ENCODE measurements at regions not wholly inside any gene's neighbourhood (a gene's known extent, or its start where the extent isn't known, plus 50 kb on each side); places are given as distances from the start of the nearest gene placed in this dataset.

DNA sequence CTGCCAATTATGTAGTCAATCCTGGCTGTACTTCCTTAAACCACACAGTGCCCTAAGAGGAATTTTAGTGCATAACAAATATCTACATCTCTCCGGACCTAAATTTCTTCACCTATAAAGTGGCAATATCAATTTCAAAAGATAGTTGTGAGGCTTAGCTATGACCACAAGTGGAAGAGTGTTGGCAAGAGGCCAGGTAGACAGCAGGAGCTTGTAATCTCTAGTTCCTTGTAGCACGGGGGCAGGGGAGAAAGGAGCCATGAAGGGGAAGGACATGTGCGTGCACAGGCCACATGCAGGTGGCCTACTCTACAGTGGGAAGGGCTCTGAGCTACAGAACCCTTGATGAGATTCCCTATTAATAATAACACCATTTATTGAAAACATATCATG is 269.7 kb downstream of the ABHD5 start:
- no peaks in the 10 kb centered on the region for H3K36me3 ChIP-seq
- H3K27ac ChIP-seq = no peak overlapping the region
- H3K9me3 ChIP-seq = no peaks in the 10 kb centered on the region
- H3K27me3 ChIP-seq = no peaks in the 10 kb centered on the region
- TF ChIP-seq, protein P1, sequence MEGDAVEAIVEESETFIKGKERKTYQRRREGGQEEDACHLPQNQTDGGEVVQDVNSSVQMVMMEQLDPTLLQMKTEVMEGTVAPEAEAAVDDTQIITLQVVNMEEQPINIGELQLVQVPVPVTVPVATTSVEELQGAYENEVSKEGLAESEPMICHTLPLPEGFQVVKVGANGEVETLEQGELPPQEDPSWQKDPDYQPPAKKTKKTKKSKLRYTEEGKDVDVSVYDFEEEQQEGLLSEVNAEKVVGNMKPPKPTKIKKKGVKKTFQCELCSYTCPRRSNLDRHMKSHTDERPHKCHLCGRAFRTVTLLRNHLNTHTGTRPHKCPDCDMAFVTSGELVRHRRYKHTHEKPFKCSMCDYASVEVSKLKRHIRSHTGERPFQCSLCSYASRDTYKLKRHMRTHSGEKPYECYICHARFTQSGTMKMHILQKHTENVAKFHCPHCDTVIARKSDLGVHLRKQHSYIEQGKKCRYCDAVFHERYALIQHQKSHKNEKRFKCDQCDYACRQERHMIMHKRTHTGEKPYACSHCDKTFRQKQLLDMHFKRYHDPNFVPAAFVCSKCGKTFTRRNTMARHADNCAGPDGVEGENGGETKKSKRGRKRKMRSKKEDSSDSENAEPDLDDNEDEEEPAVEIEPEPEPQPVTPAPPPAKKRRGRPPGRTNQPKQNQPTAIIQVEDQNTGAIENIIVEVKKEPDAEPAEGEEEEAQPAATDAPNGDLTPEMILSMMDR (IDR thresholded peaks at IDR 0.05 in 4 of 5, conservative IDR thresholded peaks at IDR 0.05 in 1 of 5) = no peak
- no peak for TF ChIP-seq POLR2A (IDR thresholded peaks at IDR 0.05)
- intact Hi-C loops (cut with DNase I; ENCODE audit: low total_unique reads) (no loop called here), in situ Hi-C loops (cut with MboI; ENCODE audit: low sequenced_read_pairs in 4 of 4) (no loop called here)
- H3K4me1 ChIP-seq = no peaks in the 10 kb centered on the region
- no peak overlapping the region for H3K4me3 ChIP-seq
- ATAC-seq (no peak), DNase-seq (no peak)

DNA sequence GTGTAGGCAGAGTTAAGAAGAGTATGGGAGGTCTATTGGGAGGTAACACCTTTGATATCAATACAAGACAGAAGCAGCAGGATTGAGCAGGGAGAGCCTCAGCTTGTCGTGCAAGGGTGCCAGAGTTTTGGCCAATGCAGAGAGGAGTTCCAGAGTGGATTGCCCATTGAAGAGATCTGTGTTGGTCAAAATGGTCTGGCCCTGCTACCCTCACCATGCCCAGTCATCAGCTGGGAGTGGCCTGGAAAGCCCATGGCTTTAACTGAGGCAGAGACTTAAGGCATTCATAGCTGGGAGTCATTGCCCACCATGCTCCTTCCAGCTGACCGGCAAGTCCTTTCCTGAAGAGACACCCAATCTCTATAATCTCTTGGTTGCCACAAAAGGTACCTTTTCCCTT is 271.3 kb downstream of the ABHD5 start:
- Histone ChIP-seq H3K4me3 (no peak overlapping the region), H3K36me3 (no peaks in the 10 kb centered on the region), H3K4me1 (no peaks in the 10 kb centered on the region), H3K27ac (no peak overlapping the region), H3K27me3 (no peaks in the 10 kb centered on the region), H3K9me3 (no peaks in the 10 kb centered on the region)
- ATAC-seq (no peak), DNase-seq (no peak)
- in situ Hi-C loops (cut with MboI; ENCODE audit: low sequenced_read_pairs in 4 of 4) = no loop called here
- no peak for TF ChIP-seq POLR2A (IDR thresholded peaks at IDR 0.05)
- TF ChIP-seq, protein P1 (IDR thresholded peaks at IDR 0.05 in 4 of 5, conservative IDR thresholded peaks at IDR 0.05 in 1 of 5) = no peak
- intact Hi-C loops (cut with DNase I; ENCODE audit: low total_unique reads) = no loop called here

DNA sequence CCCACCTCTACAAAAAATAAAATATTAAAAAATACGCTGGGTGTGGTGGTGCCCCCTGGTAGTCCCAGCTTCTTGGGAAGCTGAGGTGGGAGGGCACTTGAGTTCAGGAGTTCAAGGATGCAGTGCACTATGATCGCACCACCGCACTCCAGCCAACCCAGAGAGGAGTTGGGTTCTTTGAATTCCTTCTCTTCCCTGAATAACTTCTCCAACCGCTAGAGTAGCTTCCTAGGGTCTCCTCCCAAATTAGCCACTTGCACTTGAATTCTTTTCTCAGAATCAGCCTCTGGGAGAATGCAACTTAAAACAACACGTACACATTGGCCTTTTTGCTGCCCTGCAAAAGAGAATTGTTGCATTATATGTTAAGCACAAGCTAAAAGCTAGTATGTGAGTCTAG is 272.5 kb downstream of the ABHD5 start:
- DNase-seq = no peak
- intact Hi-C loops (cut with DNase I; ENCODE audit: low total_unique reads) = no loop called here
- no peak for ATAC-seq

DNA sequence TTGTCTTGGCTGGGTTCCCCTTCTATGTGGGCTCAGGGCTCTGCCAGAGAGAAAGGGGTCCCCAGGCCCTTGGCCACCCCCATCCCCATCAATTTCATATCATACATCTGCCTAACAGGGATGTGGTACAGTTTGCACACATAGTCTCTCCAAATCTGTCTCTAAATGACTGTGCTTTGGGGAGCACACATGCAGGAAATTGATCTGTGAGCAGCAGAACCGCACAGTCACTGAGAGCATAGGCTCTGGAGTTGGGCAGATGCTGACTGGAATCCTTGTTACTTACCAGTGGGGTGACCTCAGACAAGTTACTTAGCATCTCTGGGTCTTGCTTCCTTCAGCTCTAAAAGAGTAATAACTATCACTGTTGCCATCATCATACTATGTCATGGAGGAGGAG is 273.9 kb downstream of the ABHD5 start:
- Histone ChIP-seq H3K36me3 (no peaks in the 10 kb centered on the region), H3K27me3 (no peaks in the 10 kb centered on the region), H3K4me1 (no peaks in the 10 kb centered on the region), H3K9me3 (no peaks in the 10 kb centered on the region), H3K4me3 (no peak overlapping the region), H3K27ac (no peak overlapping the region)
- no peak for TF ChIP-seq POLR2A (IDR thresholded peaks at IDR 0.05)
- TF ChIP-seq, protein P1 (IDR thresholded peaks at IDR 0.05 in 4 of 5, conservative IDR thresholded peaks at IDR 0.05 in 1 of 5) = no peak
- intact Hi-C loops (cut with DNase I; ENCODE audit: low total_unique reads) (no loop called here), in situ Hi-C loops (cut with MboI; ENCODE audit: low sequenced_read_pairs in 4 of 4) (no loop called here)
- ATAC-seq = no peak
- no peak for DNase-seq

More for the DNA sequence above, 272.5 kb downstream of the ABHD5 start:
- Histone ChIP-seq H3K27me3 (no peaks in the 10 kb centered on the region), H3K4me1 (no peaks in the 10 kb centered on the region), H3K9me3 (no peaks in the 10 kb centered on the region), H3K27ac (no peak overlapping the region), H3K36me3 (no peaks in the 10 kb centered on the region), H3K4me3 (no peak overlapping the region)
- no peak for TF ChIP-seq POLR2A (IDR thresholded peaks at IDR 0.05)
- TF ChIP-seq, protein P1 (IDR thresholded peaks at IDR 0.05 in 4 of 5, conservative IDR thresholded peaks at IDR 0.05 in 1 of 5) = no peak
- in situ Hi-C loops (cut with MboI; ENCODE audit: low sequenced_read_pairs in 4 of 4) = no loop called here

DNA sequence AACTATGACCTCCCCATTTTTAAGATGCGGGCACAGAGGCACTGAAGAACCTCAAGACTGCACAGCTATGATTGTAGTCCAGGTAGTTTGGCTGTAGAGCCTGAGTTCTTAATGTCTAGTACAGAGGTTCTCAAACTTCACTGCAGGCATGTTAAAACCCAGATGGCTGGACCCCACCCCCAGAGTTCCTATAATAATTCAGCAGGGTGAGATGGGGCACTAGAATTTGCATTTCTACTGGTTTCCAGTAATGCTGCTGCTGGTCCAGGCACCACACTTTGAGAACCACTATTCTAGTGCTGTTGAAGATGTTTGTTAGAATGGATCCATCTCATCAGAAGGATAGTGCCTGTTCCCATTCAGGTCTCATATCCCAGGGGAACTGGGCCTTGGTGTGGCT is 274.9 kb downstream of the ABHD5 start:
- Histone ChIP-seq H3K27ac (no peak overlapping the region), H3K36me3 (no peaks in the 10 kb centered on the region), H3K9me3 (no peaks in the 10 kb centered on the region), H3K4me1 (no peaks in the 10 kb centered on the region), H3K27me3 (no peaks in the 10 kb centered on the region), H3K4me3 (no peak overlapping the region)
- ATAC-seq = no peak
- intact Hi-C loops (cut with DNase I; ENCODE audit: low total_unique reads) = no loop called here
- in situ Hi-C loops (cut with MboI; ENCODE audit: low sequenced_read_pairs in 4 of 4) = no loop called here
- TF ChIP-seq, protein P1 (IDR thresholded peaks at IDR 0.05 in 4 of 5, conservative IDR thresholded peaks at IDR 0.05 in 1 of 5) = no peak
- no peak for TF ChIP-seq POLR2A (IDR thresholded peaks at IDR 0.05)
- no peak for DNase-seq

Measured in gastrocnemius medialis (tissue), 4 donors.